ENCODE measurements at regions not wholly inside any gene's neighbourhood (a gene's known extent, or its start where the extent isn't known, plus 50 kb on each side); places are given as distances from the start of the nearest gene placed in this dataset.
"Not testable (repeated sequence)": the region's sequence is repeated elsewhere in the genome, so short reads cannot be mapped to it uniquely, and the experiment has no call there.

DNA sequence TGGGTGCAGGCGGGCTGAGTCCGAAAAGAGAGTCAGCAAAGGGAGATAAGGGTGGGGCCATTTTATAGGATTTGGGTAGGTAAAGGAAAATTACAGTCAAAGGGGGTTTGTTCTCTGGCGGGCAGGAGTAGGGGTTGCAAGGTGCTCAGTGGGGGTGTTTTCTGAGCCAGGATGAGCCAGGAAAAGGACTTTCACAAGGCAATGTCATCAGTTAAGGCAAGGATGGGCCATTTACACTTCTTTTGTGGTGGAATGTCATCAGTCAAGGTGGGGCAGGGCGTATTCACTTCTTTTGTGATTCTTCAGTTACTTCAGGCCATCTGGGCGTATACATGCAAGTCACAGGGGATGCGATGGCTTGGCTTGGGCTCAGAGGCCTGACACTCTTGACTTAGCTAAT, 998.2 kb downstream of the PCDH9 start:
- TF ChIP-seq, protein P1, sequence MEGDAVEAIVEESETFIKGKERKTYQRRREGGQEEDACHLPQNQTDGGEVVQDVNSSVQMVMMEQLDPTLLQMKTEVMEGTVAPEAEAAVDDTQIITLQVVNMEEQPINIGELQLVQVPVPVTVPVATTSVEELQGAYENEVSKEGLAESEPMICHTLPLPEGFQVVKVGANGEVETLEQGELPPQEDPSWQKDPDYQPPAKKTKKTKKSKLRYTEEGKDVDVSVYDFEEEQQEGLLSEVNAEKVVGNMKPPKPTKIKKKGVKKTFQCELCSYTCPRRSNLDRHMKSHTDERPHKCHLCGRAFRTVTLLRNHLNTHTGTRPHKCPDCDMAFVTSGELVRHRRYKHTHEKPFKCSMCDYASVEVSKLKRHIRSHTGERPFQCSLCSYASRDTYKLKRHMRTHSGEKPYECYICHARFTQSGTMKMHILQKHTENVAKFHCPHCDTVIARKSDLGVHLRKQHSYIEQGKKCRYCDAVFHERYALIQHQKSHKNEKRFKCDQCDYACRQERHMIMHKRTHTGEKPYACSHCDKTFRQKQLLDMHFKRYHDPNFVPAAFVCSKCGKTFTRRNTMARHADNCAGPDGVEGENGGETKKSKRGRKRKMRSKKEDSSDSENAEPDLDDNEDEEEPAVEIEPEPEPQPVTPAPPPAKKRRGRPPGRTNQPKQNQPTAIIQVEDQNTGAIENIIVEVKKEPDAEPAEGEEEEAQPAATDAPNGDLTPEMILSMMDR (conservative IDR thresholded peaks at IDR 0.05) = not testable (repeated sequence)
- not testable (repeated sequence) for TF ChIP-seq ZFX (IDR thresholded peaks at IDR 0.05)

Data from C4-2B (cell line).